ENCODE measurements at regions not wholly inside any gene's neighbourhood (a gene's known extent, or its start where the extent isn't known, plus 50 kb on each side); places are given as distances from the start of the nearest gene placed in this dataset.

DNA sequence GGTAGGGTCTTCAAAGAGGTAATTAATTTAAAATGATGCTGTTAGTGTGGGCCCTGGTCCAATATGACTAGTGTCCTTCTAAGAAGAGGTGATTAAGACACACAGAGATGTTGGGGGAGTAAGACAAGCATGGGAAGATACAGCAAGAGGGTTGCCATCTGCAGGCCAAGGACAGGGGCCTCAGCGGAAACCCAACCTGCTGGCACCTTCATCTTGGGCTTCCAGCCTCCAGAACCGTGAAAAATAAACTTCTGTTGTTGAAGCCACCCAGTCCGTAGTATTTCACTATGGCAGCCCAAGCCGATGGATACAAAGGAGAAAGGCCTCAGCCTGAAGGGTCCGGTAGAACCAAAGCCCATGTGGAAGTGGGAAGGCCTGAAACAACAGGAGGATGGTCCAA, 161.7 kb upstream of the UBE2E1 start:
- H3K4me3 ChIP-seq (ENCODE audit: control insufficient read depth, low read depth, low read length), result no peak overlapping the region
- no peak for DNase-seq (ENCODE audit: low read depth)
- TF ChIP-seq, protein P1, sequence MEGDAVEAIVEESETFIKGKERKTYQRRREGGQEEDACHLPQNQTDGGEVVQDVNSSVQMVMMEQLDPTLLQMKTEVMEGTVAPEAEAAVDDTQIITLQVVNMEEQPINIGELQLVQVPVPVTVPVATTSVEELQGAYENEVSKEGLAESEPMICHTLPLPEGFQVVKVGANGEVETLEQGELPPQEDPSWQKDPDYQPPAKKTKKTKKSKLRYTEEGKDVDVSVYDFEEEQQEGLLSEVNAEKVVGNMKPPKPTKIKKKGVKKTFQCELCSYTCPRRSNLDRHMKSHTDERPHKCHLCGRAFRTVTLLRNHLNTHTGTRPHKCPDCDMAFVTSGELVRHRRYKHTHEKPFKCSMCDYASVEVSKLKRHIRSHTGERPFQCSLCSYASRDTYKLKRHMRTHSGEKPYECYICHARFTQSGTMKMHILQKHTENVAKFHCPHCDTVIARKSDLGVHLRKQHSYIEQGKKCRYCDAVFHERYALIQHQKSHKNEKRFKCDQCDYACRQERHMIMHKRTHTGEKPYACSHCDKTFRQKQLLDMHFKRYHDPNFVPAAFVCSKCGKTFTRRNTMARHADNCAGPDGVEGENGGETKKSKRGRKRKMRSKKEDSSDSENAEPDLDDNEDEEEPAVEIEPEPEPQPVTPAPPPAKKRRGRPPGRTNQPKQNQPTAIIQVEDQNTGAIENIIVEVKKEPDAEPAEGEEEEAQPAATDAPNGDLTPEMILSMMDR (IDR thresholded peaks at IDR 0.05; ENCODE audit: control insufficient read depth, insufficient read depth, low read depth, low read length, missing control alignments), result no peak

DNA sequence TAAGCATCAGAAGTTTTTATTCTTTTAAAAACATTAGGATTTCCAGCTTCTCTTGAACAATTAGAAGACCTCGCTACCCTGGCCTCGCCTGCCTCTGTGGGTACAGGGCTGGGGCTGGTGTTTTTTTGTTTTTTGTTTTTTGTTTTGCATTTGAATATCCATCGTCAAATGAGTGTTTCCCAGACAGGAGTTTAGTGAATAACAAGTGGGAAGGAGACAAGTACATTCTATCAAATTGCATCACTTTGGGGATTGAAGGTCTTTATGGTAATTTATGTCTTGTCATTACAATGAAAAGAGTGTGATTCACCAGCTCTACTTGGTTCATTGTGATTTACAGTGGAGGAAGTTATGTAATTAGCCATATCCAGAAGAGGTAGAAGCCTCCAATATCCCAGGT, 161.1 kb upstream of the UBE2E1 start:
- TF ChIP-seq, protein P1 (IDR thresholded peaks at IDR 0.05; ENCODE audit: control insufficient read depth, insufficient read depth, low read depth, low read length, missing control alignments), result no peak
- no peak for DNase-seq (ENCODE audit: low read depth)
- no peak overlapping the region for H3K4me3 ChIP-seq (ENCODE audit: control insufficient read depth, low read depth, low read length)

DNA sequence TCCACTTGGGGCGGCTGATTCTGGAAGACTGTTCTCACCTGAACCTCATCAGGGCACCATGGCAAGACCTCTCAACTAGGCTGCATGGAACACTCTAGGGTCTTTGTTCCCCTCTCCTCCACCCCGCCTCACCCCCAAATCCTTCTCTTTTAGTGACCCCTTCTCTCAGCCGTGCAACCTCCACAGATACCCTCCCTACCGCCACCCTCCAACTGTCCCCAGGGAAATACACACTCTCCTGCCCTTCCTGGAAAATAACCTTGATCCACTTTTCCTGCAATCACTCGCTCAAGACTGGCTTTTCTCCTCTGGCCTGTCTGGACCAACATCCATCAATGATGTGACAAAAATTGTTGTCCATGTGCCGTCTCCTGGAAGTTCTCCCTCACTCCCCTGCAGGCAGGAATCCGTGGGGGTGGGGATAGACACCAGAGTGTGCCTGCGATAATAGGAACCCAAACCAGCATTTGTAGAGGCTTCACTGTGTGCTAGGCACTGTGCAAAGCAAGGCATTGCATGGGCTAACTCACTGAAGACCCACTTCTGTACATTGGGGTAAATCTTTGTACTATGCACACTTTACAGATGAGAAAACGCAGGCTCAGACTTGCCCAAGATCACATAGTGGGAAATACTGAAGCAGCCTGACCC, 160.1 kb upstream of the UBE2E1 start:
- TF ChIP-seq, protein P1 (IDR thresholded peaks at IDR 0.05; ENCODE audit: control insufficient read depth, insufficient read depth, low read depth, low read length, missing control alignments), result no peak
- H3K4me3 ChIP-seq (ENCODE audit: control insufficient read depth, low read depth, low read length), result no peak overlapping the region
- DNase-seq (ENCODE audit: low read depth), result no peak

DNA sequence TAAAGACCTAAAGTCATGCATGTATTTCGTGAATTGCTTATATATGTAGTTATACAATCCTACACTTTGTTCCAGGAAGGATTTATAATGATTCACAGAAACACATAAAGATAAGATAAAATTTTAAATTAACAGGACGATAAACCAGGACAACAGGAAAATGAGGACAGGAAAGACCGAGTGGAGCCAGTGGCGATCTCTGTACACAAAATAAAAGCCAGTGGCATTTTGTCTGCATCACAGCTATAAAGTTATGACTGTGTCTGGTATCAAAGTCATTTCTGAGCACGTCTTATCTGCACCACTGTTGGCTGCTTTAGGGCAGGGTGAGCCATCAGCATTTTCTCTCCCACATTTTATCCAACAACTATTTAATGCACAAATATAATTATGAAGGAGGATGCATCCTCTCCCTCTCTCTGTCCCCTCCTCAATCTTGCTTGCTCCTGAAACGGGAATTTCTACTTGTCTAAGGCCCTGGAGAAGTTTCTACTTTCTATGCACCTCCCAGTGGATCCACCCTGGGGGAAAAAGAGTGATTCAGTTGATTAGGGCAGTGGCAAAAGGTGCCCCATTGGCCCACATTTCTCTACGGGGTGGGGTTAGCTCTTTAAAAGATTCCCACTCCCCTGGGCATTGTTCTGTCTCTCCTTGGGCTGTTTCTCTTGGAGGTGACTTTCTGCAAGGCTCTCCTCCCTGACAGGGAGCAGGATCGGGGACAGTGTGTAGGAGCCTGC, 159.4 kb upstream of the UBE2E1 start:
- TF ChIP-seq, protein P1 (IDR thresholded peaks at IDR 0.05; ENCODE audit: control insufficient read depth, insufficient read depth, low read depth, low read length, missing control alignments), result no peak
- no peak overlapping the region for H3K4me3 ChIP-seq (ENCODE audit: control insufficient read depth, low read depth, low read length)
- no peak for DNase-seq (ENCODE audit: low read depth)

DNA sequence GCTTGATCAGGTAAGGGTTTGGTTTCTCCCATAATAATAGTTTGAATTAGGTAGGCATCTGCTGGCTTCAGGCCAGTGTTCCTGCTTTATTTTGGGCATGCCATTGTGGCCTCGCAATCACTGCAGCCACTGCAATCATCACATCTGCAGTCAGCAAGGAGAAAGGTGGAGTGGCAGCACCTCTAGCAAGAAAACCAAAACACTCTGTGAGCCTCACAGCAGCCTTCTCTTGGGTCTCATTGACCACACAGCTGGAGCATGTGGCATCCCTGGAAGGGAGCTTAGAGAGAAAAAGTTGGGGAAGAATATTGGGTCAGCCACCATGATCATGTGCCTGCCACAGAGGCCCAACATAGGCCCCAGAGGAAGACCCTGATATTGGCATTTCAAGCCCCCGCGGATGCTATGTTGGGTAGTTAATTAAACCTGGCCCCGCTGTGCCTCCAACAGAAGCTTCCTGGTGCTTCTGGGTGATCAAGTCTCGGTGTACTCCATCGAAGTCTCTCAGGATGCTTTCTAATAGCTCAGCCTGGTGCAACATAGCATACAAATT, 158.0 kb upstream of the UBE2E1 start:
- no peak for DNase-seq (ENCODE audit: low read depth)
- no peak overlapping the region for H3K4me3 ChIP-seq (ENCODE audit: control insufficient read depth, low read depth, low read length)
- TF ChIP-seq, protein P1 (IDR thresholded peaks at IDR 0.05; ENCODE audit: control insufficient read depth, insufficient read depth, low read depth, low read length, missing control alignments), result no peak

DNA sequence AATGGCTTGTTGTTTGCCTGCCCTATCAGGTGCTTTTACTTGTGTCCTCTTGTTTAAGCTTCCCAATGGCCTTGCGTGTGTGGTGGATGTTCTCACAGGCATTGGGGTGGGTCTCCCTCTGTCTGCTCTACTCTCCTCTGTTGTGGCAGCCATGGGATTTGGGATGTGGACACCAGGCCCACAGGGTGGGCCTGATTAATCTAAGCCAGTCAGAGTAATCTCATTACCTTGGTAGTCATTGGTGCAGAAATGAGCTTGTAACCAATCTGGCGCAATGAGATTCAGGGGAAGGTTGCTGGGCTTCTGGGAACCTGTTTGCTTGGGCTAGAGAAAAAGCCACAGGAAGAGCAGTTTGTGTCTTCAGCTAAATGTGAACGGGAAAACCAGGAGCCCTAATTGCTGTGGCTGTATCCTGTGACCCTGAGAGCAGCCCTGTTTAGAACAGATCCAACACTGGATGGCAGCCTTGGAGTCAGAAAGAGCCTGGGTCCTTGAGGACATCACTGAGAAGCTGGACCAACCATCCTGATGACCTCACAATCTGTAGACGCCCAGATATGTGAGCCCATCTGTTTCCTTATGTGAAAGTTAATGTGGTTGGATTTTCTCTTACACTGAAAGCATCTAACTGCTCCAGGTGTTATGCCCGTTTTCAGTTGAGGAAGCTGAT, 157.3 kb upstream of the UBE2E1 start:
- no peak for DNase-seq (ENCODE audit: low read depth)
- TF ChIP-seq, protein P1 (IDR thresholded peaks at IDR 0.05; ENCODE audit: control insufficient read depth, insufficient read depth, low read depth, low read length, missing control alignments), result no peak

More for the DNA sequence above, 157.3 kb upstream of the UBE2E1 start:
- no peak overlapping the region for H3K4me3 ChIP-seq (ENCODE audit: control insufficient read depth, low read depth, low read length)
